ENCODE measurements at regions not wholly inside any gene's neighbourhood (a gene's known extent, or its start where the extent isn't known, plus 50 kb on each side); places are given as distances from the start of the nearest gene placed in this dataset.

- H3K27me3 ChIP-seq = no peaks in the 10 kb centered on the region
- TF ChIP-seq, protein P1, sequence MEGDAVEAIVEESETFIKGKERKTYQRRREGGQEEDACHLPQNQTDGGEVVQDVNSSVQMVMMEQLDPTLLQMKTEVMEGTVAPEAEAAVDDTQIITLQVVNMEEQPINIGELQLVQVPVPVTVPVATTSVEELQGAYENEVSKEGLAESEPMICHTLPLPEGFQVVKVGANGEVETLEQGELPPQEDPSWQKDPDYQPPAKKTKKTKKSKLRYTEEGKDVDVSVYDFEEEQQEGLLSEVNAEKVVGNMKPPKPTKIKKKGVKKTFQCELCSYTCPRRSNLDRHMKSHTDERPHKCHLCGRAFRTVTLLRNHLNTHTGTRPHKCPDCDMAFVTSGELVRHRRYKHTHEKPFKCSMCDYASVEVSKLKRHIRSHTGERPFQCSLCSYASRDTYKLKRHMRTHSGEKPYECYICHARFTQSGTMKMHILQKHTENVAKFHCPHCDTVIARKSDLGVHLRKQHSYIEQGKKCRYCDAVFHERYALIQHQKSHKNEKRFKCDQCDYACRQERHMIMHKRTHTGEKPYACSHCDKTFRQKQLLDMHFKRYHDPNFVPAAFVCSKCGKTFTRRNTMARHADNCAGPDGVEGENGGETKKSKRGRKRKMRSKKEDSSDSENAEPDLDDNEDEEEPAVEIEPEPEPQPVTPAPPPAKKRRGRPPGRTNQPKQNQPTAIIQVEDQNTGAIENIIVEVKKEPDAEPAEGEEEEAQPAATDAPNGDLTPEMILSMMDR (IDR thresholded peaks at IDR 0.05) = no peak
- H3K9me3 ChIP-seq = no peaks in the 10 kb centered on the region
- H3K4me1 ChIP-seq = no peaks in the 10 kb centered on the region
- H3K27ac ChIP-seq = no peak overlapping the region
- no peak for DNase-seq (ENCODE audit: low spot score)
- H3K36me3 ChIP-seq = no peaks in the 10 kb centered on the region
- H3K4me3 ChIP-seq = no peak overlapping the region
Observed at GRCh38 chr16:13435415-13435814, 484.5 kb upstream of the ERCC4 start.

DNA sequence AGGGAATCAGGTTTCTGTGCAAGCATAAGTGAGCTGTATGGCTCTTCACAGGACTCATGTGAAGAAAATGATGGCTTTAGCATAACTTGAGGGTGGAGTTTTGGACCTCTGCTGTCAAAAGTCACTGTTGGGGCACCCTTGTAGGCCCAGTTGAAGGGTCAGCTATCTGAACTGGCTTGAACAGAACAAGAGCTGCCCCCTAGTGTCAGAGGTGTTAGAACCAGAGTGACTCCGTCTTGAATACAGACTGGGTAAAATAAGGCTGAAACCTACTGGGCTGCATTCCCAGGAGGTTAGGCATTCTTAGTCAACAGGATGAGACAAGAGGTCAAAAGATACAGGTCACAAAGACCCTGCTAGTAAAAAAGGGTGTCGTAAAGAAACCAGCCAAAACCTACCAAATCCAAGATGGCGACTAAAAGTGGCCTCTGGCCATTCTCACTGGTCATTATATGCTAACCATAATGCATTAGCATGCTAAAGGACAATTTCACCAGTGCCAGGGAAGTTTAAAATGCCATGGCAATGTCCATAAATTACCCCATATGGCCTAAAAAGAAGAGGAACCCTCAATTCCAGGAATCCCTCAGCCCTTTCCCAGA, 484.0 kb upstream of the ERCC4 start:
- no peak overlapping the region for H3K4me3 ChIP-seq
- no peak overlapping the region for H3K27ac ChIP-seq

GRCh38 chr16:13436641-13437412, 483.1 kb upstream of the ERCC4 start:
- Histone ChIP-seq H3K4me3 (no peak overlapping the region), H3K36me3 (no peaks in the 10 kb centered on the region), H3K4me1 (no peaks in the 10 kb centered on the region), H3K27me3 (no peaks in the 10 kb centered on the region), H3K27ac (no peak overlapping the region), H3K9me3 (no peaks in the 10 kb centered on the region)
- TF ChIP-seq, protein P1 (IDR thresholded peaks at IDR 0.05) = no peak
- no peak for DNase-seq (ENCODE audit: low spot score)

More for the DNA sequence above, 484.0 kb upstream of the ERCC4 start:
- no peaks in the 10 kb centered on the region for H3K9me3 ChIP-seq
- H3K27me3 ChIP-seq = no peaks in the 10 kb centered on the region
- H3K4me1 ChIP-seq = no peaks in the 10 kb centered on the region
- DNase-seq (ENCODE audit: low spot score) = no peak
- no peaks in the 10 kb centered on the region for H3K36me3 ChIP-seq
- TF ChIP-seq, protein P1 (IDR thresholded peaks at IDR 0.05) = no peak

DNA sequence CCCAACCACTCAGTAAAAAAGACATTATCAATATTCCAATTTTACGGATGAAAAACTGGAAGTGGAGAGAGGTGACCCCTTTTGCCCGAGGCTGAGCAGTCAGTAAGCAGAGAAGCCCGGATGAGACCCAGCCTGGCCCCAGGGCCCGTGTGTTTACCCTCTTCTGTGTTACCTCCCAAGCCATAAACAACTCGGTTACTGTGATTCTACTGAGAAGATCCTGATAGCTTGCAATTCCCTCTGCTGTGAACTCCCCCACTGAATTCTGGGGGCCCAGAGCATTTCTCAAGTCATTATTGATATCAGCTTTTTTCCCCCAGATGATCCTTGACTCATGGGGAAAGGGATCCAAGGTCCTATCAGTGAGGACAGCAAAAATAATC, 482.6 kb upstream of the ERCC4 start:
- no peak for DNase-seq (ENCODE audit: low spot score)

DNA sequence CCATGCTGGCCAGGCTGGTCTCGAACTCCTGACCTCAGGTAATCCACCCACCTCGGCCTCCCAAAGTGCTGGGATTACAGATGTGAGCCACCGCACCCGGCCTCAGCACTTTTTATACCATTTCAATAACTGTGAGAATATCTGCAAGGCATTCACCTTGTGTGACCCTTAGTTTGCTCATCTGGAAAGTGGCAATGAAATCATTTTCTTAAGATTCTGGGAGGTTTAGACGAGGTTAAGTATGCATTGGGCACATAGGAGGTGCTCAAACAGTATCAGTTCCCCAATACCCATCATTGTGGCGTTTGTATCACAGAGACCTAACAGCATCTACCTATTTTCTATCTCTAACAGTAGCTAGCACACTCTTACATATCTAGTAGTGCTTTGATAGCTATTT, 481.9 kb upstream of the ERCC4 start:
- Histone ChIP-seq H3K36me3 (no peaks in the 10 kb centered on the region), H3K9me3 (no peaks in the 10 kb centered on the region), H3K4me1 (no peaks in the 10 kb centered on the region), H3K4me3 (no peak overlapping the region), H3K27me3 (no peaks in the 10 kb centered on the region), H3K27ac (no peak overlapping the region)
- TF ChIP-seq, protein P1 (IDR thresholded peaks at IDR 0.05) = no peak
- DNase-seq (ENCODE audit: low spot score) = no peak

More for the DNA sequence above, 482.6 kb upstream of the ERCC4 start:
- no peaks in the 10 kb centered on the region for H3K4me1 ChIP-seq
- no peaks in the 10 kb centered on the region for H3K9me3 ChIP-seq
- H3K4me3 ChIP-seq = no peak overlapping the region
- no peak overlapping the region for H3K27ac ChIP-seq
- no peaks in the 10 kb centered on the region for H3K27me3 ChIP-seq
- H3K36me3 ChIP-seq = no peaks in the 10 kb centered on the region
- TF ChIP-seq, protein P1 (IDR thresholded peaks at IDR 0.05) = no peak

All from right atrium auricular region (tissue), 2 donors.